HEK293T (cell line): ENCODE measurements at regions not wholly inside any gene's neighbourhood (a gene's known extent, or its start where the extent isn't known, plus 50 kb on each side); places are given as distances from the start of the nearest gene placed in this dataset.

ENCODE experiments used
- ARNT ChIP-seq: fragments of 450-650 bp; IDR thresholded peaks from 2 replicates; pipeline ENCODE4 v1.6.1; 2017; ENCODE audit warnings: mild to moderate bottlenecking
- FOXK2 ChIP-seq: fragments of 450-650 bp; IDR thresholded peaks from 2 replicates; pipeline ENCODE4 v1.6.1; 2016; ENCODE audit warnings: mild to moderate bottlenecking

GRCh38 chr6:92635553-92636153, 783.7 kb downstream of the EPHA7 start:
- TF ChIP-seq FOXK2 (no peak), ARNT (no peak)
